Fibroblast of lung (primary cell): ENCODE measurements at regions not wholly inside any gene's neighbourhood (a gene's known extent, or its start where the extent isn't known, plus 50 kb on each side); places are given as distances from the start of the nearest gene placed in this dataset.

Source experiments
- DNase-seq, 2 donors: peaks; one replicate each; pipeline versions ENCODE4 v3.0.0 to v3.0.0-alpha.2; 2010; ENCODE audit warnings: low read depth in 2 of 2
- H2AFZ ChIP-seq: 2 replicates; pipeline ENCODE4 v1.5.1; 2012; ENCODE audit warnings: low read length, control low read depth, inconsistent platforms
- H3K27ac ChIP-seq: 2 replicates; pipeline ENCODE4 v1.5.1; 2011; ENCODE audit warnings: low read length, control low read depth; ENCODE audit not compliant: insufficient read depth
- H3K27me3 ChIP-seq: 2 replicates; pipeline ENCODE4 v1.5.1; 2011; ENCODE audit warnings: mild to moderate bottlenecking, low read length; ENCODE audit not compliant: control insufficient read depth, insufficient read depth
- H3K36me3 ChIP-seq: 2 replicates; pipeline ENCODE4 v1.5.1; 2011; ENCODE audit warnings: low read length; ENCODE audit not compliant: control insufficient read depth, insufficient read depth
- H3K4me1 ChIP-seq: 2 replicates; pipeline ENCODE4 v1.5.1; 2011; ENCODE audit warnings: low read length; ENCODE audit not compliant: control insufficient read depth, insufficient read depth; ENCODE audit errors: extremely low read depth
- H3K4me2 ChIP-seq: 2 replicates; pipeline ENCODE4 v1.5.1; 2011; ENCODE audit warnings: low read length, control low read depth; ENCODE audit not compliant: insufficient read depth; ENCODE audit errors: extremely low read depth
- H3K4me3 ChIP-seq, 4 experiments: fragments of 200-600 bp in 1 of 4; sonication (generic) in 1 of 4; replicated peaks in 1 of 4; 2 replicates each; pipeline ENCODE4 v1.5.1; 2011 to 2016; ENCODE audit warnings: low read length in 4 of 4, low read depth in 3 of 4, mild to moderate bottlenecking in 3 of 4, control low read depth in 2 of 4, inconsistent platforms in 1 of 4, mixed read lengths in 1 of 4; ENCODE audit not compliant: insufficient read depth in 1 of 4; ENCODE audit errors: control extremely low read depth in 1 of 4
- H3K79me2 ChIP-seq: 2 replicates; pipeline ENCODE4 v1.5.1; 2012; ENCODE audit warnings: mild to moderate bottlenecking, low read length, inconsistent platforms; ENCODE audit not compliant: control insufficient read depth, insufficient read depth
- H3K9ac ChIP-seq: 2 replicates; pipeline ENCODE4 v1.5.1; 2011; ENCODE audit warnings: mild to moderate bottlenecking, low read length, control low read depth; ENCODE audit not compliant: insufficient read depth
- H3K9me3 ChIP-seq: 2 replicates; pipeline ENCODE4 v1.5.1; 2012; ENCODE audit warnings: low read depth, low read length; ENCODE audit not compliant: control insufficient read depth, insufficient read depth
- H4K20me1 ChIP-seq: 2 replicates; pipeline ENCODE4 v1.5.1; 2011; ENCODE audit warnings: low read length; ENCODE audit not compliant: control insufficient read depth, insufficient read depth; ENCODE audit errors: extremely low read depth
- CTCF ChIP-seq, 2 donors: IDR thresholded peaks in 1 of 2; conservative IDR thresholded peaks in 1 of 2; 1 replicate in 1 of 2; 2 replicates in 1 of 2; pipeline ENCODE4 v1.5.1; 2011 to 2012; ENCODE audit warnings: low read length in 2 of 2, control low read depth in 1 of 2, inconsistent platforms in 1 of 2, low read depth in 1 of 2, mild to moderate bottlenecking in 1 of 2
- EZH2 ChIP-seq: IDR thresholded peaks from 2 replicates; pipeline ENCODE4 v1.5.1; 2012; ENCODE audit warnings: low read length, control low read depth, mild to moderate bottlenecking; ENCODE audit errors: missing control alignments

- H3K9ac ChIP-seq, result no peak overlapping the region
- DNase-seq, result no peak
- TF ChIP-seq EZH2 (no peak), CTCF (conservative IDR thresholded peaks at IDR 0.05 in 1 of 2, IDR thresholded peaks at IDR 0.05 in 1 of 2; ENCODE audit: low read depth in 1 of 2, low read length in 2 of 2) (no peak)
- no peaks in the 10 kb centered on the region for H3K36me3 ChIP-seq
- no peaks in the 10 kb centered on the region for H3K27me3 ChIP-seq
- no peaks in the 10 kb centered on the region for H4K20me1 ChIP-seq
- no peak overlapping the region for H3K27ac ChIP-seq
- H2AFZ ChIP-seq, result no peak overlapping the region
- no peak overlapping the region for H3K4me2 ChIP-seq
- H3K79me2 ChIP-seq, result no peaks in the 10 kb centered on the region
- H3K9me3 ChIP-seq, result no peaks in the 10 kb centered on the region
- H3K4me3 ChIP-seq, result no peak overlapping the region
- H3K4me1 ChIP-seq, result peaks cover 13% of the 10 kb centered on the region
Measured at GRCh38 chr20:53871541-53871940, 198.9 kb downstream of the BCAS1 start.

GRCh38 chr20:53870426-53871315 lies 199.7 kb downstream of the BCAS1 start:
- no peaks in the 10 kb centered on the region for H4K20me1 ChIP-seq
- no peak overlapping the region for H3K4me3 ChIP-seq
- no peak overlapping the region for H3K4me2 ChIP-seq
- no peaks in the 10 kb centered on the region for H3K36me3 ChIP-seq
- no peak overlapping the region for H3K27ac ChIP-seq
- TF ChIP-seq EZH2, result no peak
- no peak overlapping the region for H3K9ac ChIP-seq
- no peak overlapping the region for H2AFZ ChIP-seq
- H3K79me2 ChIP-seq, result no peaks in the 10 kb centered on the region
- H3K4me1 ChIP-seq, result peaks cover 13% of the 10 kb centered on the region
- no peaks in the 10 kb centered on the region for H3K27me3 ChIP-seq
- no peaks in the 10 kb centered on the region for H3K9me3 ChIP-seq
- DNase-seq, result no peak

- Histone ChIP-seq H3K27me3 (no peaks in the 10 kb centered on the region), H4K20me1 (no peaks in the 10 kb centered on the region), H3K79me2 (no peaks in the 10 kb centered on the region), H3K9me3 (no peaks in the 10 kb centered on the region), H3K27ac (peak overlapping the region; percentile 9), H3K4me3 (no peak overlapping the region), H3K4me1 (peaks cover 16% of the 10 kb centered on the region), H3K36me3 (no peaks in the 10 kb centered on the region), H3K9ac (no peak overlapping the region), H3K4me2 (no peak overlapping the region), H2AFZ (peak overlapping the region; percentile 68)
- TF ChIP-seq CTCF (conservative IDR thresholded peaks at IDR 0.05 in 1 of 2, IDR thresholded peaks at IDR 0.05 in 1 of 2; ENCODE audit: low read depth in 1 of 2, low read length in 2 of 2) (peak; percentile 83 to 92), EZH2 (no peak)
- DNase-seq, result peak; percentile 73 to 82
Measured at GRCh38 chr20:53869466-53870258, 200.7 kb downstream of the BCAS1 start.
